WTC11 (cell line): ENCODE measurements at regions not wholly inside any gene's neighbourhood (a gene's known extent, or its start where the extent isn't known, plus 50 kb on each side); places are given as distances from the start of the nearest gene placed in this dataset.

ENCODE experiments used
- ATAC-seq: fragments of 200-7000 bp; cut with Tn5 transposase; 2 replicates; pipeline ENCODE4 v1.10.0; 2021; ENCODE audit warnings: mild to moderate bottlenecking, moderate library complexity
- CTCF ChIA-PET: fragments of 300-600 bp; sonication (Branson Sonifier 250); formaldehyde crosslinking; loops from one replicate; lab custom pipeline; 2021; ENCODE audit warnings: antibody characterized with exemption; lab: Charles Lee
- POLR2A ChIA-PET: fragments of 350-600 bp; sonication (Branson Sonifier 250); formaldehyde crosslinking; loops from one replicate; lab custom pipeline; 2021; ENCODE audit warnings: antibody characterized with exemption; lab: Charles Lee
- DNase-seq: peaks from one replicate; pipeline ENCODE4 v3.0.0; 2021; ENCODE audit warnings: low spot score
- H3K27ac Mint-ChIP-seq: 2 replicates; pipeline ENCODE4 v1.8.0; 2021; ENCODE audit warnings: mixed read lengths
- H3K27me3 Mint-ChIP-seq: 2 replicates; pipeline ENCODE4 v1.8.0; 2021; ENCODE audit warnings: low read depth, mild to moderate bottlenecking, moderate library complexity, mixed read lengths
- H3K36me3 Mint-ChIP-seq: 2 replicates; pipeline ENCODE4 v1.8.0; 2021; ENCODE audit warnings: mixed read lengths
- H3K4me1 Mint-ChIP-seq: 2 replicates; pipeline ENCODE4 v1.8.0; 2022; ENCODE audit warnings: mixed read lengths
- H3K4me3 Mint-ChIP-seq: 2 replicates; pipeline ENCODE4 v1.8.0; 2021; ENCODE audit warnings: mild to moderate bottlenecking, moderate library complexity, mixed read lengths
- H3K9me3 Mint-ChIP-seq: 2 replicates; pipeline ENCODE4 v1.8.0; 2021; ENCODE audit warnings: mixed read lengths
- AFF4 ChIP-seq: sonication (generic); formaldehyde crosslinking; IDR thresholded peaks from 2 replicates; pipeline ENCODE4 v1.8.1; 2023; ENCODE audit warnings: mild to moderate bottlenecking, missing genetic modification reagents, borderline replicate concordance
- CDX4 ChIP-seq: fragments of 250-450 bp; sonication (Bioruptor Pico); IDR thresholded peaks from 2 replicates; pipeline ENCODE4 v1.9.0; 2021; ENCODE audit warnings: moderate library complexity, mild to moderate bottlenecking, inconsistent platforms, borderline replicate concordance
- CREB1 ChIP-seq: sonication (generic); formaldehyde crosslinking; IDR thresholded peaks from 2 replicates; pipeline ENCODE4 v1.8.0; 2023; ENCODE audit warnings: mild to moderate bottlenecking, missing genetic modification reagents
- EMX1 ChIP-seq: fragments of 250-450 bp; sonication (Bioruptor Pico); IDR thresholded peaks from 2 replicates; pipeline ENCODE4 v1.8.0; 2021; ENCODE audit warnings: mild to moderate bottlenecking
- ERG ChIP-seq: fragments of 250-450 bp; sonication (Bioruptor Pico); IDR thresholded peaks from 2 replicates; pipeline ENCODE4 v1.8.0; 2021; ENCODE audit warnings: mild to moderate bottlenecking
- FOXK1 ChIP-seq: sonication (generic); formaldehyde crosslinking; IDR thresholded peaks from 2 replicates; pipeline ENCODE4 v1.8.0; 2022; ENCODE audit warnings: mild to moderate bottlenecking, moderate library complexity, missing genetic modification reagents
- GRHL2 ChIP-seq: fragments of 250-450 bp; sonication (Bioruptor Pico); IDR thresholded peaks from 2 replicates; pipeline ENCODE4 v1.8.0; 2022; ENCODE audit warnings: mild to moderate bottlenecking, moderate library complexity; ENCODE audit not compliant: insufficient replicate concordance, severe bottlenecking
- IRF2 ChIP-seq: sonication (generic); formaldehyde crosslinking; IDR thresholded peaks from 2 replicates; pipeline ENCODE4 v1.8.0; 2022; ENCODE audit warnings: low read depth, missing genetic modification reagents, borderline replicate concordance
- JAZF1 ChIP-seq: fragments of 250-450 bp; sonication (Bioruptor Pico); IDR thresholded peaks from 2 replicates; pipeline ENCODE4 v1.9.0; 2021; ENCODE audit warnings: moderate library complexity, mild to moderate bottlenecking, inconsistent platforms
- MAX ChIP-seq: sonication (generic); formaldehyde crosslinking; IDR thresholded peaks from 2 replicates; pipeline ENCODE4 v1.8.0; 2022; ENCODE audit warnings: mild to moderate bottlenecking, missing genetic modification reagents
- MYBL2 ChIP-seq: sonication (generic); formaldehyde crosslinking; IDR thresholded peaks from 2 replicates; pipeline ENCODE4 v1.8.1; 2023; ENCODE audit warnings: mild to moderate bottlenecking, moderate library complexity, missing genetic modification reagents
- NFE2L1 ChIP-seq: sonication (generic); formaldehyde crosslinking; IDR thresholded peaks from 2 replicates; pipeline ENCODE4 v1.8.1; 2023; ENCODE audit warnings: missing genetic modification reagents
- NR2C2 ChIP-seq: sonication (generic); formaldehyde crosslinking; IDR thresholded peaks from 2 replicates; pipeline ENCODE4 v1.8.0; 2022; ENCODE audit warnings: mild to moderate bottlenecking, missing genetic modification reagents
- OVOL2 ChIP-seq: fragments of 250-450 bp; sonication (Bioruptor Pico); IDR thresholded peaks from 2 replicates; pipeline ENCODE4 v1.9.0; 2021; ENCODE audit warnings: mild to moderate bottlenecking, borderline replicate concordance
- SMAD3 ChIP-seq: sonication (generic); formaldehyde crosslinking; IDR thresholded peaks from 2 replicates; pipeline ENCODE4 v1.8.0; 2022; ENCODE audit warnings: missing genetic modification reagents, mild to moderate bottlenecking, borderline replicate concordance
- SOX15 ChIP-seq: fragments of 250-450 bp; sonication (Bioruptor Pico); IDR thresholded peaks from 2 replicates; pipeline ENCODE4 v1.9.0; 2021; ENCODE audit warnings: mild to moderate bottlenecking
- TEAD1 ChIP-seq: sonication (generic); formaldehyde crosslinking; IDR thresholded peaks from 2 replicates; pipeline ENCODE4 v1.8.0; 2022; ENCODE audit warnings: mild to moderate bottlenecking, missing genetic modification reagents
- TP53 ChIP-seq: sonication (generic); formaldehyde crosslinking; IDR thresholded peaks from 2 replicates; pipeline ENCODE4 v1.8.1; 2023; ENCODE audit warnings: mild to moderate bottlenecking, missing genetic modification reagents
- ZNF138 ChIP-seq: sonication (generic); formaldehyde crosslinking; conservative IDR thresholded peaks from 2 replicates; pipeline ENCODE4 v1.8.1; 2022; ENCODE audit warnings: mild to moderate bottlenecking, moderate library complexity, missing genetic modification reagents
- ZNF219 ChIP-seq: sonication (generic); formaldehyde crosslinking; IDR thresholded peaks from 2 replicates; pipeline ENCODE4 v1.8.0; 2023; ENCODE audit warnings: missing genetic modification reagents, mild to moderate bottlenecking, borderline replicate concordance
- ZNF263 ChIP-seq: sonication (generic); formaldehyde crosslinking; IDR thresholded peaks from 2 replicates; pipeline ENCODE4 v1.8.1; 2022; ENCODE audit warnings: low read depth, mild to moderate bottlenecking, moderate library complexity, missing genetic modification reagents
- ZNF532 ChIP-seq: fragments of 250-450 bp; sonication (Bioruptor Pico); IDR thresholded peaks from 2 replicates; pipeline ENCODE4 v1.9.0; 2021; ENCODE audit warnings: mild to moderate bottlenecking, borderline replicate concordance

GRCh38 chr10:57806675-57807074 lies 461.0 kb downstream of the IPMK start:
- no peak for TF ChIP-seq ZNF263 (CRISPR knock-in tag)
- TF ChIP-seq OVOL2 = no peak
- TF ChIP-seq ZNF219 (CRISPR knock-in tag) = no peak
- no peak for TF ChIP-seq CREB1 (CRISPR knock-in tag)
- no peak for TF ChIP-seq TP53 (CRISPR knock-in tag)
- no peak for TF ChIP-seq JAZF1 (CRISPR knock-in tag)
- TF ChIP-seq AFF4 (CRISPR knock-in tag) = no peak
- no peak for TF ChIP-seq MAX (CRISPR knock-in tag)
- TF ChIP-seq SMAD3 (CRISPR knock-in tag) = no peak
- no peak for TF ChIP-seq MYBL2 (CRISPR knock-in tag)
- TF ChIP-seq IRF2 (CRISPR knock-in tag) = no peak
- no peak for TF ChIP-seq FOXK1 (CRISPR knock-in tag)
- no peak for TF ChIP-seq ZNF532 (CRISPR knock-in tag)
- peaks cover 15% of the 10 kb centered on the region for H3K9me3 Mint-ChIP-seq
- H3K27ac Mint-ChIP-seq = no peak overlapping the region
- no peaks in the 10 kb centered on the region for H3K27me3 Mint-ChIP-seq
- no peak for DNase-seq
- peaks cover 27% of the 10 kb centered on the region for H3K4me1 Mint-ChIP-seq
- no peak for ATAC-seq
- peaks cover 13% of the 10 kb centered on the region for H3K36me3 Mint-ChIP-seq
- POLR2A ChIA-PET = no interaction called here
- CTCF ChIA-PET = no interaction called here
- H3K4me3 Mint-ChIP-seq = no peak overlapping the region

- Mint-ChIP-seq H3K4me3 (no peak overlapping the region), H3K27ac (peak overlapping the region; percentile 47; the same call in 1 of the 2 replicates), H3K36me3 (peaks cover 4% of the 10 kb centered on the region), H3K4me1 (peaks cover 22% of the 10 kb centered on the region), H3K27me3 (no peaks in the 10 kb centered on the region), H3K9me3 (peaks cover 9% of the 10 kb centered on the region)
- no peak for DNase-seq
- no peak for TF ChIP-seq NR2C2
- no peak for TF ChIP-seq ZNF138 (CRISPR knock-in tag)
- POLR2A ChIA-PET = no interaction called here
- ATAC-seq = no peak
- CTCF ChIA-PET = no interaction called here
Measured at GRCh38 chr10:57799625-57800024, 468.1 kb downstream of the IPMK start.

- Mint-ChIP-seq H3K27me3 (no peaks in the 10 kb centered on the region), H3K4me3 (no peak overlapping the region), H3K27ac (no peak overlapping the region), H3K36me3 (peaks cover 4% of the 10 kb centered on the region), H3K4me1 (peaks cover 22% of the 10 kb centered on the region), H3K9me3 (peaks cover 9% of the 10 kb centered on the region)
- POLR2A ChIA-PET = no interaction called here
- CTCF ChIA-PET = no interaction called here
- DNase-seq (no peak), ATAC-seq (no peak)
- TF ChIP-seq SOX15 (CRISPR knock-in tag) (no peak), EMX1 (CRISPR knock-in tag) (no peak), TEAD1 (CRISPR knock-in tag) (no peak), GRHL2 (CRISPR knock-in tag) (no peak), CDX4 (CRISPR knock-in tag) (no peak), OVOL2 (no peak), NFE2L1 (CRISPR knock-in tag) (no peak), ERG (CRISPR knock-in tag) (no peak), NR2C2 (no peak)
Measured at GRCh38 chr10:57798830-57799229, 468.9 kb downstream of the IPMK start.
